ENCODE measurements at regions not wholly inside any gene's neighbourhood (a gene's known extent, or its start where the extent isn't known, plus 50 kb on each side); places are given as distances from the start of the nearest gene placed in this dataset.

DNA sequence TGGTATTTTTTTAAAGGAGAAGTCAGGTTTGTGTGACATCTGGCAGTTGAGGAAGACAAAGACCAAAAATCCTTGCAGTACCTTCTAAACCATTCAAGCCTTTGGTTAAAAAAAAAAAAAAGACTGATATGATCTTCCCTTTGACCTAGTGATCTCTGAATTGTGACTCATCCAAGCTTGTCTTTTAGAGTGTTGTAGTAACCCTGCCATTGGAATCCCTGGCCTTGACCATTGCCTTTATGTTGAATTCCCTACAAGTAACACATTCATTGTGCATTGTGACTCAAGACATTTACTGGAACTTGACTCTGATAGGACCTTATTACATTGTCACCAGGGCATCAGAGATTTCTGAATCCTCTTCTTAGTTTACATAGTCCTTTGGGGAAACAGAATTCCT lies 1469.0 kb downstream of the TECRL start:
- Histone ChIP-seq H4K91ac (ENCODE audit: insufficient read depth, low read depth, low read length) (no peak overlapping the region), H4K20me1 (ENCODE audit: insufficient read depth, low read length) (no peaks in the 10 kb centered on the region), H2BK5ac (ENCODE audit: low read depth, low read length, poor library complexity, severe bottlenecking) (no peak overlapping the region), H2BK120ac (ENCODE audit: low read depth, low read length) (no peak overlapping the region), H2BK20ac (ENCODE audit: low read depth, low read length) (no peak overlapping the region), H3K79me1 (ENCODE audit: low read depth in 1 of 2, low read length in 2 of 2) (no peaks in the 10 kb centered on the region), H3K9me1 (ENCODE audit: insufficient read depth, low read length) (no peaks in the 10 kb centered on the region), H3K9me3 (ENCODE audit: control insufficient read depth, insufficient read depth, low read length) (peaks cover 6% of the 10 kb centered on the region), H3K36me3 (ENCODE audit: control insufficient read depth, insufficient read depth, low read length) (no peaks in the 10 kb centered on the region), H3K27me3 (ENCODE audit: control insufficient read depth, insufficient read depth, low read length) (no peaks in the 10 kb centered on the region), H2AK9ac (replicated peaks; ENCODE audit: low read depth, low read length, poor library complexity) (no peak overlapping the region), H3K23ac (ENCODE audit: low read depth, low read length) (no peak overlapping the region), H2AK5ac (ENCODE audit: low read depth, low read length) (no peak overlapping the region), H3K14ac (replicated peaks; ENCODE audit: low read depth, low read length) (no peak overlapping the region), H2AFZ (replicated peaks; ENCODE audit: low read length, poor library complexity) (no peak overlapping the region), H3K4me3 (ENCODE audit: insufficient read depth, low read depth, low read length) (no peak overlapping the region), H4K8ac (ENCODE audit: low read depth in 2 of 2, low read length in 2 of 2) (no peak overlapping the region), H3K4me1 (ENCODE audit: control insufficient read depth, insufficient read depth, low read length) (no peaks in the 10 kb centered on the region), H3K27ac (ENCODE audit: insufficient read depth, low read length) (no peak overlapping the region), H3K9ac (ENCODE audit: low read depth, low read length) (no peak overlapping the region), H3K56ac (ENCODE audit: extremely low read depth, insufficient read depth, low read length) (no peak overlapping the region), H4K5ac (ENCODE audit: low read depth, low read length) (no peak overlapping the region), H3K4ac (ENCODE audit: low read depth, low read length) (no peak overlapping the region), H3K4me2 (ENCODE audit: low read depth, low read length) (no peak overlapping the region), H2BK15ac (ENCODE audit: low read depth, low read length) (no peak overlapping the region), H3K18ac (ENCODE audit: low read depth, low read length) (no peak overlapping the region)
- dilution Hi-C loops (cut with HindIII; ENCODE audit: low sequenced_read_pairs, unreplicated experiment): no loop called here
- ChIA-PET POLR2A (ENCODE audit: unreplicated experiment) (no interaction called here), CTCF (no interaction called here)
- ATAC-seq (ENCODE audit: low read depth): no peak
- no TSS peak for BruUV-seq (replicated peaks)
- no peak for DNase-seq
- intact Hi-C loops (cut with micrococcal nuclease): no loop called here
- no peak for TF ChIP-seq RCOR1 (IDR thresholded peaks at IDR 0.05; ENCODE audit: insufficient replicate concordance, low read length)
- TF ChIP-seq POLR2A (IDR thresholded peaks at IDR 0.05; ENCODE audit: low read depth, low read length): no peak
- TF ChIP-seq RFX5 (IDR thresholded peaks at IDR 0.05; ENCODE audit: low read depth, low read length): no peak
- TF ChIP-seq RAD21 (IDR thresholded peaks at IDR 0.05; ENCODE audit: low read length): no peak
- TF ChIP-seq, protein P1, sequence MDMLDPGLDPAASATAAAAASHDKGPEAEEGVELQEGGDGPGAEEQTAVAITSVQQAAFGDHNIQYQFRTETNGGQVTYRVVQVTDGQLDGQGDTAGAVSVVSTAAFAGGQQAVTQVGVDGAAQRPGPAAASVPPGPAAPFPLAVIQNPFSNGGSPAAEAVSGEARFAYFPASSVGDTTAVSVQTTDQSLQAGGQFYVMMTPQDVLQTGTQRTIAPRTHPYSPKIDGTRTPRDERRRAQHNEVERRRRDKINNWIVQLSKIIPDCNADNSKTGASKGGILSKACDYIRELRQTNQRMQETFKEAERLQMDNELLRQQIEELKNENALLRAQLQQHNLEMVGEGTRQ (IDR thresholded peaks at IDR 0.05; ENCODE audit: low read depth, low read length): no peak
- TF ChIP-seq MAZ (IDR thresholded peaks at IDR 0.05; ENCODE audit: borderline replicate concordance, low read depth, low read length): no peak
- TF ChIP-seq MXI1 (IDR thresholded peaks at IDR 0.05; ENCODE audit: borderline replicate concordance, low read depth, low read length): no peak
- no peak for TF ChIP-seq CHD1 (IDR thresholded peaks at IDR 0.05; ENCODE audit: low read depth, low read length)
- no peak for TF ChIP-seq SMC3 (IDR thresholded peaks at IDR 0.05; ENCODE audit: low read depth, low read length)
- TF ChIP-seq, protein P2, sequence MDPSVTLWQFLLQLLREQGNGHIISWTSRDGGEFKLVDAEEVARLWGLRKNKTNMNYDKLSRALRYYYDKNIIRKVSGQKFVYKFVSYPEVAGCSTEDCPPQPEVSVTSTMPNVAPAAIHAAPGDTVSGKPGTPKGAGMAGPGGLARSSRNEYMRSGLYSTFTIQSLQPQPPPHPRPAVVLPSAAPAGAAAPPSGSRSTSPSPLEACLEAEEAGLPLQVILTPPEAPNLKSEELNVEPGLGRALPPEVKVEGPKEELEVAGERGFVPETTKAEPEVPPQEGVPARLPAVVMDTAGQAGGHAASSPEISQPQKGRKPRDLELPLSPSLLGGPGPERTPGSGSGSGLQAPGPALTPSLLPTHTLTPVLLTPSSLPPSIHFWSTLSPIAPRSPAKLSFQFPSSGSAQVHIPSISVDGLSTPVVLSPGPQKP (IDR thresholded peaks at IDR 0.05; ENCODE audit: borderline replicate concordance, low read depth, low read length): no peak
- TF ChIP-seq BHLHE40 (IDR thresholded peaks at IDR 0.05; ENCODE audit: low read depth, low read length): no peak
- TF ChIP-seq FOS (IDR thresholded peaks at IDR 0.05; ENCODE audit: low read depth, low read length): no peak
- no peak for TF ChIP-seq NFE2L2 (IDR thresholded peaks at IDR 0.05; ENCODE audit: low read depth, low read length)
- TF ChIP-seq CEBPB (IDR thresholded peaks at IDR 0.05; ENCODE audit: low read depth, low read length): no peak
- no peak for TF ChIP-seq CTCF (conservative IDR thresholded peaks at IDR 0.05; ENCODE audit: low read depth, low read length)
- TF ChIP-seq MAFK (IDR thresholded peaks at IDR 0.05; ENCODE audit: low read depth, low read length): no peak
- in situ Hi-C loops (cut with MboI; ENCODE audit: low sequenced_read_pairs): no loop called here

All from IMR-90 (cell line).